ENCODE measurements at regions not wholly inside any gene's neighbourhood (a gene's known extent, or its start where the extent isn't known, plus 50 kb on each side); places are given as distances from the start of the nearest gene placed in this dataset.
A peak's percentile ranks its signal among the peaks of the same experiment; 100 is the strongest.

GRCh38 chr14:71648725-71649124 lies 283.5 kb upstream of the RGS6 start:
- DNase-seq, result no peak

GRCh38 chr14:71650187-71650755 lies 282.0 kb upstream of the RGS6 start:
- no peak for DNase-seq

GRCh38 chr14:71651228-71651627 lies 281.0 kb upstream of the RGS6 start:
- DNase-seq, result peak; percentile 75

GRCh38 chr14:71652368-71652767 lies 279.9 kb upstream of the RGS6 start:
- DNase-seq, result no peak

GRCh38 chr14:71654810-71655209 lies 277.4 kb upstream of the RGS6 start:
- no peak for DNase-seq

- no peak for DNase-seq
These were observed 273.9 kb upstream of the RGS6 start for GRCh38 chr14:71658261-71658860.

GRCh38 chr14:71659159-71659558 lies 273.1 kb upstream of the RGS6 start:
- no peak for DNase-seq

GRCh38 chr14:71661441-71661840 lies 270.8 kb upstream of the RGS6 start:
- no peak for DNase-seq

- DNase-seq, result no peak
These were observed 269.9 kb upstream of the RGS6 start for GRCh38 chr14:71662291-71662790.

- DNase-seq, result no peak
These were observed 267.1 kb upstream of the RGS6 start for GRCh38 chr14:71665157-71665556.

GRCh38 chr14:71665781-71666180 lies 266.4 kb upstream of the RGS6 start:
- DNase-seq, result no peak

- no peak for DNase-seq
These were observed 265.6 kb upstream of the RGS6 start for GRCh38 chr14:71666571-71667145.

- DNase-seq, result no peak
These were observed 263.9 kb upstream of the RGS6 start for GRCh38 chr14:71668186-71668912.

- no peak for DNase-seq
These were observed 259.6 kb upstream of the RGS6 start for GRCh38 chr14:71672596-71672995.

GRCh38 chr14:71675126-71675899 lies 256.9 kb upstream of the RGS6 start:
- peak; percentile 36 for DNase-seq

- no peak for DNase-seq
These were observed 256.3 kb upstream of the RGS6 start for GRCh38 chr14:71675900-71676287.

- DNase-seq, result no peak
These were observed 251.4 kb upstream of the RGS6 start for GRCh38 chr14:71680736-71681387.

GRCh38 chr14:71682337-71682736 lies 249.9 kb upstream of the RGS6 start:
- DNase-seq, result no peak

GRCh38 chr14:71684323-71684722 lies 247.9 kb upstream of the RGS6 start:
- DNase-seq, result no peak

GRCh38 chr14:71686677-71687076 lies 245.6 kb upstream of the RGS6 start:
- DNase-seq, result no peak

- no peak for DNase-seq
These were observed 244.9 kb upstream of the RGS6 start for GRCh38 chr14:71687166-71687831.

- no peak for DNase-seq
These were observed 243.7 kb upstream of the RGS6 start for GRCh38 chr14:71688576-71688975.

Measured in left hindlimb (tissue), 1 donor.